GM23248 (cell line): ENCODE measurements at regions not wholly inside any gene's neighbourhood (a gene's known extent, or its start where the extent isn't known, plus 50 kb on each side); places are given as distances from the start of the nearest gene placed in this dataset.

Experiments used
- EZH2 ChIP-seq: fragments of 200-600 bp; sonication (generic); IDR thresholded peaks from 2 replicates; pipeline ENCODE4 v1.6.1; 2018; ENCODE audit warnings: antibody characterized with exemption, mild to moderate bottlenecking; ENCODE audit not compliant: insufficient read depth, poor library complexity, severe bottlenecking
- EZH2phosphoT487 ChIP-seq: fragments of 200-600 bp; sonication (generic); IDR thresholded peaks from 2 replicates; pipeline ENCODE4 v1.6.1; 2018; ENCODE audit warnings: antibody characterized with exemption, moderate library complexity, mild to moderate bottlenecking, low read depth; ENCODE audit not compliant: insufficient read depth

GRCh38 chr9:88189371-88189770 is 51.1 kb upstream of the SPATA31C2 start:
- TF ChIP-seq EZH2 (no peak), EZH2phosphoT487 (no peak)
